K562 (cell line): ENCODE measurements at regions not wholly inside any gene's neighbourhood (a gene's known extent, or its start where the extent isn't known, plus 50 kb on each side); places are given as distances from the start of the nearest gene placed in this dataset.

Source experiments
- ATAC-seq: fragments of 200-7000 bp; cut with Tn5 transposase; 3 replicates; pipeline ENCODE4 v1.9.1; 2020; ENCODE audit warnings: moderate library complexity
- BruUV-seq: library from RNA; stranded (reverse); fragments of 400-500 nt; replicated peaks from 2 replicates; lab custom pipeline; 2021; lab: Mats Ljungman, UMichigan
- CTCF ChIA-PET: fragments of 300-600 bp; formaldehyde crosslinking; extraction: SDS; loops from one replicate; lab custom pipeline; 2021; ENCODE audit warnings: low intra/inter-chr PET ratio; lab: Yijun Ruan, JAX
- POLR2A ChIA-PET: fragments of 300-600, 350-650 bp; sonication (Branson Sonifier 250); formaldehyde crosslinking; extraction: SDS; loops from one replicate; lab custom pipeline; 2021; ENCODE audit warnings: antibody characterized with exemption, inconsistent platforms; lab: Yijun Ruan, JAX
- DNase-seq, 4 experiments: peaks; one replicate each; pipeline versions ENCODE4 v3.0.0 to v3.0.0-alpha.2; 2011 to 2018; ENCODE audit warnings: low spot score in 3 of 4, mixed read lengths in 3 of 4; ENCODE audit errors: extremely low read depth in 1 of 4
- FAIRE-seq: peaks from 2 replicates; lab custom pipeline; 2011; peaks lifted over from hg19 to GRCh38; lab: Jason Lieb, UNC
- H2AFZ ChIP-seq: 2 replicates; pipeline ENCODE4 v1.6.0; 2011; ENCODE audit warnings: low read depth, low read length, control low read depth, inconsistent platforms
- H3K27ac ChIP-seq: fragments of 200-600 bp; 3 replicates; pipeline ENCODE4 v1.8.0; 2011; ENCODE audit warnings: low read depth, mild to moderate bottlenecking, control low read depth, inconsistent platforms, low read length, moderate library complexity, mixed read lengths; ENCODE audit errors: extremely low read depth
- H3K27me3 ChIP-seq, 2 experiments: fragments of 300-600 bp in 1 of 2; 2 replicates in 1 of 2; 3 replicates in 1 of 2; pipeline versions ENCODE4 v1.6.0 to v1.8.0; 2011; ENCODE audit warnings: inconsistent platforms in 2 of 2, low read length in 2 of 2, mild to moderate bottlenecking in 1 of 2, mixed read lengths in 1 of 2, moderate library complexity in 1 of 2; ENCODE audit not compliant: control insufficient read depth in 2 of 2, insufficient read depth in 2 of 2
- H3K36me3 ChIP-seq: fragments of 300-600 bp; 3 replicates; pipeline ENCODE4 v1.8.0; 2011; ENCODE audit warnings: mild to moderate bottlenecking, low read length, inconsistent platforms; ENCODE audit not compliant: control insufficient read depth, insufficient read depth
- H3K4me1 ChIP-seq, 2 experiments: fragments of 200-600 bp in 1 of 2; replicated peaks in 1 of 2; 2 replicates in 1 of 2; 3 replicates in 1 of 2; pipeline versions ENCODE4 v1.5.1 to v1.8.0; 2011; ENCODE audit warnings: inconsistent platforms in 2 of 2, low read length in 2 of 2, mild to moderate bottlenecking in 1 of 2, mixed read lengths in 1 of 2, moderate library complexity in 1 of 2; ENCODE audit not compliant: control insufficient read depth in 2 of 2, insufficient read depth in 2 of 2
- H3K4me2 ChIP-seq: 2 replicates; pipeline ENCODE4 v1.6.1; 2011; ENCODE audit warnings: low read length, control low read depth, inconsistent platforms, mixed read lengths; ENCODE audit not compliant: insufficient read depth
- H3K4me3 ChIP-seq: fragments of 200-600 bp; sonication (generic), shearing (Covaris generic); 2 replicates; pipeline ENCODE4 v1.5.1; 2016; ENCODE audit warnings: control low read depth, inconsistent platforms
- H3K79me2 ChIP-seq: fragments of 200-600 bp; 3 replicates; pipeline ENCODE4 v1.8.0; 2011; ENCODE audit warnings: low read length, inconsistent platforms; ENCODE audit not compliant: control insufficient read depth, insufficient read depth
- H3K9ac ChIP-seq, 2 experiments: 2 replicates each; pipeline versions ENCODE4 v1.6.0 to v1.6.1; 2011; ENCODE audit warnings: low read depth in 2 of 2, low read length in 2 of 2, control low read depth in 1 of 2, inconsistent platforms in 1 of 2, mild to moderate bottlenecking in 1 of 2, mixed read lengths in 1 of 2; ENCODE audit not compliant: insufficient read depth in 1 of 2
- H3K9me1 ChIP-seq: one replicate; pipeline ENCODE4 v1.6.0; 2011; ENCODE audit warnings: inconsistent platforms, mild to moderate bottlenecking, low read length, moderate library complexity; ENCODE audit not compliant: control insufficient read depth, insufficient read depth
- H3K9me3 ChIP-seq: replicated peaks from 2 replicates; pipeline ENCODE4 v1.5.1; 2011; ENCODE audit warnings: low read depth, low read length, inconsistent platforms; ENCODE audit not compliant: control insufficient read depth, insufficient read depth
- H4K20me1 ChIP-seq: replicated peaks from 2 replicates; pipeline ENCODE4 v1.6.1; 2011; ENCODE audit warnings: low read length, inconsistent platforms, mixed read lengths; ENCODE audit not compliant: control insufficient read depth, insufficient read depth
- BDP1 ChIP-seq: IDR thresholded peaks from 3 replicates; pipeline ENCODE4 v1.6.1; 2011; ENCODE audit not compliant: insufficient read length, insufficient read depth
- EGR1 ChIP-seq: fragments of 450-650 bp; conservative IDR thresholded peaks from 2 replicates; pipeline ENCODE4 v1.6.1; 2017; ENCODE audit warnings: mild to moderate bottlenecking
- GABPA ChIP-seq: fragments of 200-800 bp; sonication (Bioruptor generic); conservative IDR thresholded peaks from 2 replicates; pipeline ENCODE4 v1.6.1; 2016; ENCODE audit warnings: low read depth, missing genetic modification characterization, missing compliant biosample characterization
- MEIS2 ChIP-seq: fragments of 450-650 bp; IDR thresholded peaks from 2 replicates; pipeline ENCODE4 v1.6.1; 2014; ENCODE audit warnings: mild to moderate bottlenecking; ENCODE audit not compliant: partially characterized antibody
- NKRF ChIP-seq: fragments of 450-650 bp; IDR thresholded peaks from 2 replicates; pipeline ENCODE4 v1.6.1; 2016; ENCODE audit warnings: borderline replicate concordance
- WGBS: fragments of 100-300 bp; shearing (Covaris generic); methylation state at CpG from one replicate; pipeline ENCODE4 v1.1.6; 2016; ENCODE audit warnings: low coverage, mixed read lengths; ENCODE audit not compliant: insufficient coverage; ENCODE audit errors: missing lambda C conversion rate; 5-methylcytosine and 5-hydroxymethylcytosine counted together
- in situ Hi-C: fragments of 300-500 bp; cut with MboI; formaldehyde crosslinking; loops from 4 replicates; pipeline ENCODE4 v1.15.0; 2018; ENCODE audit warnings: inconsistent platforms, mixed read lengths
- intact Hi-C: fragments of 100-400 bp; cut with micrococcal nuclease; formaldehyde crosslinking; loops from 2 replicates; pipeline ENCODE4 v1.14.2; 2022
- TF ChIP-seq, protein P1 (sequence below): fragments of 250-450 bp; sonication (Bioruptor Pico); IDR thresholded peaks from 2 replicates; pipeline ENCODE4 v1.4.0; 2020; ENCODE audit warnings: mild to moderate bottlenecking
- TF ChIP-seq, protein P2 (sequence below): fragments of 450-650 bp; IDR thresholded peaks from 2 replicates; pipeline ENCODE4 v1.6.1; 2018; ENCODE audit not compliant: partially characterized antibody

DNA sequence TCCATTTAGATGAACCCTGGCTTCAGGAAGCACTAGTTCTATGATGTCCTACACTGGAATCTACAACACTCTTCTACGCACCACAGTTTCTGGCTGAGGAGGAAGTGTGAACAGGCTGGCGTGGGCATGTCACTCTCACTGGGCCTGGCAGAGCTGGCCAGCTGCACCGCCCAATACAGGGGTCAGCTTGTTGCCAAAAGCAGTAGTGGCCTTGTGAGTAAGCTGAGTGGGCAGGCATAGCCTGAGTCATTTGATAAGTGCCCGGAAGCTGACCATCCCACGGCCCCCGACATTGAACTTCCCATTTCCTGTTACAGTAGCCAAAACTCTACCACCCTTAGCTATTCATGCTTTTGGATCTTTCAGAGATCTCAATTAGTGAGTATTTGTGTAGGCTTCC lies 240.9 kb upstream of the SERP2 start:
- H3K79me2 ChIP-seq, result no peaks in the 10 kb centered on the region
- no TSS peak for BruUV-seq
- intact Hi-C loops (no loop called here), in situ Hi-C loops (no loop called here)
- DNase-seq (peak in 1 of 4 experiments; percentile 13), ATAC-seq (no peak), FAIRE-seq (no peak)
- H3K9me1 ChIP-seq, result no peaks in the 10 kb centered on the region
- peaks cover 2 to 12% of the 10 kb centered on the region in 2 experiments; a peak in 4 of 5 replicates for H3K27me3 ChIP-seq
- no peak overlapping the region for H3K4me2 ChIP-seq
- no peaks in the 10 kb centered on the region for H3K4me1 ChIP-seq
- 0 out of 2 replicates have a peak overlapping the region, but pooled peaks have one; percentile 40 for H2AFZ ChIP-seq
- no peaks in the 10 kb centered on the region for H3K36me3 ChIP-seq
- H3K4me3 ChIP-seq, result no peak overlapping the region
- WGBS, result 5% methylated on average over 5 of the region's 6 CpGs
- no peaks in the 10 kb centered on the region for H4K20me1 ChIP-seq
- no peaks in the 10 kb centered on the region for H3K9me3 ChIP-seq
- H3K9ac ChIP-seq, result no peak overlapping the region
- peak; percentile 50 for TF ChIP-seq EGR1
- no peak for TF ChIP-seq MEIS2
- peak; percentile 50; the same call in 1 of the 2 replicates for TF ChIP-seq GABPA
- CTCF ChIA-PET, result no interaction called here
- POLR2A ChIA-PET, result no interaction called here
- H3K27ac ChIP-seq, result no peak overlapping the region

- H3K9me3 ChIP-seq, result no peaks in the 10 kb centered on the region
- no peak for DNase-seq
- no peaks in the 10 kb centered on the region for H3K79me2 ChIP-seq
- H2AFZ ChIP-seq, result no peak overlapping the region
- H3K9me1 ChIP-seq, result no peaks in the 10 kb centered on the region
- H3K4me2 ChIP-seq, result no peak overlapping the region
- no peak for FAIRE-seq
- ATAC-seq, result no peak
- in situ Hi-C loops (no loop called here), intact Hi-C loops (no loop called here)
- no peaks in the 10 kb centered on the region for H3K4me1 ChIP-seq
- H4K20me1 ChIP-seq, result no peaks in the 10 kb centered on the region
- no peak overlapping the region for H3K27ac ChIP-seq
- H3K27me3 ChIP-seq, result peaks cover 2 to 9% of the 10 kb centered on the region in 2 experiments; a peak in 4 of 5 replicates
- H3K36me3 ChIP-seq, result no peaks in the 10 kb centered on the region
- H3K4me3 ChIP-seq, result no peak overlapping the region
- POLR2A ChIA-PET, result no interaction called here
- no peak overlapping the region for H3K9ac ChIP-seq
- 16% methylated on average over 3 of the region's 3 CpGs for WGBS
- CTCF ChIA-PET, result no interaction called here
- no TSS peak for BruUV-seq
- TF ChIP-seq, protein P1, sequence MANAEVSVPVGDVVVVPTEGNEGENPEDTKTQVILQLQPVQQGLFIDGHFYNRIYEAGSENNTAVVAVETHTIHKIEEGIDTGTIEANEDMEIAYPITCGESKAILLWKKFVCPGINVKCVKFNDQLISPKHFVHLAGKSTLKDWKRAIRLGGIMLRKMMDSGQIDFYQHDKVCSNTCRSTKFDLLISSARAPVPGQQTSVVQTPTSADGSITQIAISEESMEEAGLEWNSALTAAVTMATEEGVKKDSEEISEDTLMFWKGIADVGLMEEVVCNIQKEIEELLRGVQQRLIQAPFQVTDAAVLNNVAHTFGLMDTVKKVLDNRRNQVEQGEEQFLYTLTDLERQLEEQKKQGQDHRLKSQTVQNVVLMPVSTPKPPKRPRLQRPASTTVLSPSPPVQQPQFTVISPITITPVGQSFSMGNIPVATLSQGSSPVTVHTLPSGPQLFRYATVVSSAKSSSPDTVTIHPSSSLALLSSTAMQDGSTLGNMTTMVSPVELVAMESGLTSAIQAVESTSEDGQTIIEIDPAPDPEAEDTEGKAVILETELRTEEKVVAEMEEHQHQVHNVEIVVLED (CRISPR knock-in tag), result no peak
- TF ChIP-seq, protein P2, sequence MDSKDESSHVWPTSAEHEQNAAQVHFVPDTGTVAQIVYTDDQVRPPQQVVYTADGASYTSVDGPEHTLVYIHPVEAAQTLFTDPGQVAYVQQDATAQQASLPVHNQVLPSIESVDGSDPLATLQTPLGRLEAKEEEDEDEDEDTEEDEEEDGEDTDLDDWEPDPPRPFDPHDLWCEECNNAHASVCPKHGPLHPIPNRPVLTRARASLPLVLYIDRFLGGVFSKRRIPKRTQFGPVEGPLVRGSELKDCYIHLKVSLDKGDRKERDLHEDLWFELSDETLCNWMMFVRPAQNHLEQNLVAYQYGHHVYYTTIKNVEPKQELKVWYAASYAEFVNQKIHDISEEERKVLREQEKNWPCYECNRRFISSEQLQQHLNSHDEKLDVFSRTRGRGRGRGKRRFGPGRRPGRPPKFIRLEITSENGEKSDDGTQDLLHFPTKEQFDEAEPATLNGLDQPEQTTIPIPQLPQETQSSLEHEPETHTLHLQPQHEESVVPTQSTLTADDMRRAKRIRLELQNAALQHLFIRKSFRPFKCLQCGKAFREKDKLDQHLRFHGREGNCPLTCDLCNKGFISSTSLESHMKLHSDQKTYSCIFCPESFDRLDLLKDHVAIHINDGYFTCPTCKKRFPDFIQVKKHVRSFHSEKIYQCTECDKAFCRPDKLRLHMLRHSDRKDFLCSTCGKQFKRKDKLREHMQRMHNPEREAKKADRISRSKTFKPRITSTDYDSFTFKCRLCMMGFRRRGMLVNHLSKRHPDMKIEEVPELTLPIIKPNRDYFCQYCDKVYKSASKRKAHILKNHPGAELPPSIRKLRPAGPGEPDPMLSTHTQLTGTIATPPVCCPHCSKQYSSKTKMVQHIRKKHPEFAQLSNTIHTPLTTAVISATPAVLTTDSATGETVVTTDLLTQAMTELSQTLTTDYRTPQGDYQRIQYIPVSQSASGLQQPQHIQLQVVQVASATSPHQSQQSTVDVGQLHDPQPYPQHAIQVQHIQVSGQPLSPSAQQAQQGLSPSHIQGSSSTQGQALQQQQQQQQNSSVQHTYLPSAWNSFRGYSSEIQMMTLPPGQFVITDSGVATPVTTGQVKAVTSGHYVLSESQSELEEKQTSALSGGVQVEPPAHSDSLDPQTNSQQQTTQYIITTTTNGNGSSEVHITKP, result no peak
- TF ChIP-seq NKRF (no peak), BDP1 (no peak)
These were observed 240.0 kb upstream of the SERP2 start for GRCh38 chr13:44133626-44134025.
